IMR-90 (cell line): ENCODE measurements at regions not wholly inside any gene's neighbourhood (a gene's known extent, or its start where the extent isn't known, plus 50 kb on each side); places are given as distances from the start of the nearest gene placed in this dataset.

Experiments used
- ATAC-seq: fragments of 200-7000 bp; cut with Tn5 transposase; 2 replicates; pipeline ENCODE4 v1.9.1; 2020; ENCODE audit warnings: low read depth, mild to moderate bottlenecking, moderate library complexity
- BruUV-seq: library from RNA; stranded (reverse); fragments of 400-500 nt; replicated peaks from 2 replicates; lab custom pipeline; 2021; lab: Mats Ljungman, UMichigan
- CTCF ChIA-PET: fragments of 300-600 bp; formaldehyde crosslinking; extraction: SDS; loops from one replicate; lab custom pipeline; 2021; ENCODE audit warnings: antibody characterized with exemption; lab: Yijun Ruan, JAX
- POLR2A ChIA-PET: fragments of 300-600 bp; sonication (Branson Sonifier 250); formaldehyde crosslinking; loops from one replicate; lab custom pipeline; 2022; ENCODE audit warnings: antibody characterized with exemption; ENCODE audit not compliant: unreplicated experiment; lab: Charles Lee
- DNase-seq: peaks from one replicate; pipeline ENCODE4 v3.0.0; 2013
- H2AFZ ChIP-seq: replicated peaks from 2 replicates; pipeline ENCODE3; 2013; ENCODE audit warnings: low read length, mild to moderate bottlenecking; ENCODE audit not compliant: poor library complexity
- H2AK5ac ChIP-seq: 2 replicates; pipeline ENCODE4 v1.6.1; 2013; ENCODE audit warnings: low read depth, low read length, inconsistent platforms
- H2AK9ac ChIP-seq: replicated peaks from 2 replicates; pipeline ENCODE3; 2013; ENCODE audit warnings: mild to moderate bottlenecking, low read depth, low read length, moderate library complexity; ENCODE audit not compliant: poor library complexity
- H2BK120ac ChIP-seq: 2 replicates; pipeline ENCODE4 v1.6.1; 2013; ENCODE audit warnings: low read depth, low read length, inconsistent platforms
- H2BK15ac ChIP-seq: 3 replicates; pipeline ENCODE4 v1.6.1; 2013; ENCODE audit warnings: low read depth, low read length, inconsistent platforms
- H2BK20ac ChIP-seq: 2 replicates; pipeline ENCODE4 v1.6.1; 2013; ENCODE audit warnings: low read depth, mild to moderate bottlenecking, inconsistent platforms, low read length, moderate library complexity
- H2BK5ac ChIP-seq: 2 replicates; pipeline ENCODE4 v1.6.1; 2013; ENCODE audit warnings: mild to moderate bottlenecking, low read depth, low read length, inconsistent platforms; ENCODE audit not compliant: poor library complexity, severe bottlenecking
- H3K14ac ChIP-seq: replicated peaks from 2 replicates; pipeline ENCODE4 v1.6.1; 2013; ENCODE audit warnings: low read depth, low read length, inconsistent platforms
- H3K18ac ChIP-seq: 2 replicates; pipeline ENCODE4 v1.6.1; 2013; ENCODE audit warnings: low read depth, low read length, control low read depth
- H3K23ac ChIP-seq: 2 replicates; pipeline ENCODE4 v1.6.1; 2013; ENCODE audit warnings: low read depth, low read length, inconsistent platforms
- H3K27ac ChIP-seq: 2 replicates; pipeline ENCODE4 v1.5.1; 2013; ENCODE audit warnings: mild to moderate bottlenecking, control low read depth, low read length; ENCODE audit not compliant: insufficient read depth
- H3K27me3 ChIP-seq: 2 replicates; pipeline ENCODE4 v1.6.1; 2013; ENCODE audit warnings: low read length; ENCODE audit not compliant: control insufficient read depth, insufficient read depth
- H3K36me3 ChIP-seq: 2 replicates; pipeline ENCODE4 v1.6.1; 2013; ENCODE audit warnings: low read length, mixed read lengths; ENCODE audit not compliant: control insufficient read depth, insufficient read depth
- H3K4ac ChIP-seq: 2 replicates; pipeline ENCODE4 v1.6.1; 2013; ENCODE audit warnings: low read depth, low read length, inconsistent platforms
- H3K4me1 ChIP-seq: 2 replicates; pipeline ENCODE4 v1.6.1; 2013; ENCODE audit warnings: low read length, mixed read lengths; ENCODE audit not compliant: control insufficient read depth, insufficient read depth
- H3K4me2 ChIP-seq: 2 replicates; pipeline ENCODE4 v1.6.1; 2013; ENCODE audit warnings: low read depth, mild to moderate bottlenecking, control low read depth, low read length, moderate library complexity
- H3K4me3 ChIP-seq: 2 replicates; pipeline ENCODE4 v1.5.1; 2013; ENCODE audit warnings: low read depth, mild to moderate bottlenecking, control low read depth, low read length, moderate library complexity; ENCODE audit not compliant: insufficient read depth
- H3K56ac ChIP-seq: 2 replicates; pipeline ENCODE4 v1.6.1; 2013; ENCODE audit warnings: low read length, inconsistent platforms; ENCODE audit not compliant: insufficient read depth; ENCODE audit errors: extremely low read depth
- H3K79me1 ChIP-seq, 2 experiments: 2 replicates each; pipeline ENCODE4 v1.6.1; 2013; ENCODE audit warnings: low read length in 2 of 2, inconsistent platforms in 1 of 2, low read depth in 1 of 2
- H3K9ac ChIP-seq: 2 replicates; pipeline ENCODE4 v1.6.1; 2013; ENCODE audit warnings: low read depth, low read length, control low read depth
- H3K9me1 ChIP-seq: 2 replicates; pipeline ENCODE4 v1.6.1; 2013; ENCODE audit warnings: low read length, inconsistent platforms; ENCODE audit not compliant: insufficient read depth
- H3K9me3 ChIP-seq: 2 replicates; pipeline ENCODE4 v1.6.1; 2013; ENCODE audit warnings: low read length; ENCODE audit not compliant: control insufficient read depth, insufficient read depth
- H4K20me1 ChIP-seq: 2 replicates; pipeline ENCODE4 v1.6.1; 2013; ENCODE audit warnings: low read length, inconsistent platforms; ENCODE audit not compliant: insufficient read depth
- H4K5ac ChIP-seq: 2 replicates; pipeline ENCODE4 v1.6.1; 2013; ENCODE audit warnings: mild to moderate bottlenecking, low read depth, low read length, control low read depth
- H4K8ac ChIP-seq, 2 experiments: 2 replicates each; pipeline ENCODE4 v1.6.1; 2013; ENCODE audit warnings: low read depth in 2 of 2, low read length in 2 of 2, control low read depth in 1 of 2, inconsistent platforms in 1 of 2
- H4K91ac ChIP-seq: 2 replicates; pipeline ENCODE4 v1.6.1; 2013; ENCODE audit warnings: low read depth, low read length, inconsistent platforms; ENCODE audit not compliant: insufficient read depth
- BHLHE40 ChIP-seq: fragments of 150-350 bp; IDR thresholded peaks from 2 replicates; pipeline ENCODE4 v1.6.1; 2016; ENCODE audit warnings: mild to moderate bottlenecking, low read depth, low read length
- CEBPB ChIP-seq: IDR thresholded peaks from 2 replicates; pipeline ENCODE4 v1.6.1; 2012; ENCODE audit warnings: low read depth, low read length, improper control_type of control experiment
- CHD1 ChIP-seq: IDR thresholded peaks from 2 replicates; pipeline ENCODE4 v1.6.1; 2012; ENCODE audit warnings: low read depth, low read length, improper control_type of control experiment
- FOS ChIP-seq: fragments of 150-350 bp; IDR thresholded peaks from 2 replicates; pipeline ENCODE4 v1.6.1; 2016; ENCODE audit warnings: low read depth, low read length
- MAFK ChIP-seq: IDR thresholded peaks from 2 replicates; pipeline ENCODE4 v1.6.1; 2012; ENCODE audit warnings: low read depth, low read length, improper control_type of control experiment
- MAZ ChIP-seq: IDR thresholded peaks from 2 replicates; pipeline ENCODE4 v1.6.1; 2012; ENCODE audit warnings: low read depth, mild to moderate bottlenecking, low read length, improper control_type of control experiment, moderate library complexity, borderline replicate concordance
- MXI1 ChIP-seq: IDR thresholded peaks from 2 replicates; pipeline ENCODE4 v1.6.1; 2012; ENCODE audit warnings: low read depth, mild to moderate bottlenecking, low read length, moderate library complexity, borderline replicate concordance
- NFE2L2 ChIP-seq: fragments of 150-350 bp; IDR thresholded peaks from 2 replicates; pipeline ENCODE4 v1.6.1; 2016; ENCODE audit warnings: low read depth, mild to moderate bottlenecking, low read length
- POLR2A ChIP-seq: IDR thresholded peaks from 2 replicates; pipeline ENCODE4 v1.6.1; 2012; ENCODE audit warnings: mild to moderate bottlenecking, low read depth, low read length
- RAD21 ChIP-seq: IDR thresholded peaks from 2 replicates; pipeline ENCODE4 v1.6.1; 2012; ENCODE audit warnings: low read length, improper control_type of control experiment
- RCOR1 ChIP-seq: IDR thresholded peaks from 2 replicates; pipeline ENCODE4 v1.6.1; 2012; ENCODE audit warnings: mild to moderate bottlenecking, low read length, improper control_type of control experiment; ENCODE audit not compliant: insufficient replicate concordance
- RFX5 ChIP-seq: IDR thresholded peaks from 2 replicates; pipeline ENCODE4 v1.8.0; 2012; ENCODE audit warnings: low read depth, mild to moderate bottlenecking, low read length, moderate library complexity
- SMC3 ChIP-seq: fragments of 150-350 bp; IDR thresholded peaks from 2 replicates; pipeline ENCODE4 v1.6.1; 2016; ENCODE audit warnings: low read depth, mild to moderate bottlenecking, antibody characterized with exemption, low read length, moderate library complexity
- dilution Hi-C: fragments of 300-500 bp; cut with HindIII; formaldehyde crosslinking; loops from one replicate; pipeline ENCODE4 v1.14.3; 2018; ENCODE audit warnings: low sequenced_read_pairs; ENCODE audit not compliant: unreplicated experiment
- in situ Hi-C: fragments of 300-500 bp; cut with MboI; formaldehyde crosslinking; loops from 3 replicates; pipeline ENCODE4 v1.14.3; 2019; ENCODE audit warnings: low sequenced_read_pairs, inconsistent platforms, mixed read lengths
- intact Hi-C: fragments of 100-400 bp; cut with micrococcal nuclease; formaldehyde crosslinking; loops from 2 replicates; pipeline ENCODE4 v1.10.0; 2022
- TF ChIP-seq, protein P1 (sequence below): fragments of 150-350 bp; IDR thresholded peaks from 2 replicates; pipeline ENCODE4 v1.6.1; 2016; ENCODE audit warnings: low read depth, mild to moderate bottlenecking, low read length, moderate library complexity, borderline replicate concordance
- TF ChIP-seq, protein P2 (sequence below): fragments of 150-350 bp; IDR thresholded peaks from 2 replicates; pipeline ENCODE4 v1.6.1; 2017; ENCODE audit warnings: mild to moderate bottlenecking, antibody characterized with exemption, low read length, low read depth
- TF ChIP-seq, protein P3 (sequence below): conservative IDR thresholded peaks from 2 replicates; pipeline ENCODE4 v1.5.1; 2012; ENCODE audit warnings: mild to moderate bottlenecking, low read depth, low read length, improper control_type of control experiment

DNA sequence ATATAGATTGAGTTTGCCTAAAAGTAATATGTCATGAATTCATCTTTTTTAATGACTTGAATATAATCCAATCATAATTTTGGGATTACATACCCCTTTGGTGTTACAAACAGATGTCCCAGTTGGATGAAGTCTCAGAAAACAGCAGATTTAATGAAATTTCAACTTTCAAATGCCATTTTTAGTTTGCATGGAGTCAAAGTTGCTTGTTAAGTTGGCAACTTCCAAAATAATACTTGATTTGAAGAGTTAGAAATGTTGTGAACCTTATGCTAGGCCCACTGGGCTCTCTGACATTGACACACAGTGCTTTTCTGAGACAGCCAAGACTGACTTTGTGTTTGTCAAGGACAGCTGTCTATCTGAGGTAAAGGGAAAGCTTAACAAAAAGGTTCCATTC lies 248.1 kb downstream of the KIF20B start:
- no peak overlapping the region for H4K8ac ChIP-seq
- ChIA-PET CTCF (no interaction called here), POLR2A (no interaction called here)
- intact Hi-C loops (no loop called here), in situ Hi-C loops (no loop called here), dilution Hi-C loops (no loop called here)
- H2BK20ac ChIP-seq: no peak overlapping the region
- no peak overlapping the region for H2BK15ac ChIP-seq
- H3K18ac ChIP-seq: no peak overlapping the region
- H2BK120ac ChIP-seq: no peak overlapping the region
- no peak overlapping the region for H4K91ac ChIP-seq
- H2BK5ac ChIP-seq: no peak overlapping the region
- ATAC-seq (no peak), DNase-seq (no peak)
- no peak overlapping the region for H4K5ac ChIP-seq
- H3K36me3 ChIP-seq: no peaks in the 10 kb centered on the region
- H3K4me3 ChIP-seq: no peak overlapping the region
- no peaks in the 10 kb centered on the region for H3K27me3 ChIP-seq
- H3K14ac ChIP-seq: no peak overlapping the region
- H2AFZ ChIP-seq: no peak overlapping the region
- H3K4me1 ChIP-seq: no peaks in the 10 kb centered on the region
- no peak overlapping the region for H3K9ac ChIP-seq
- H3K4me2 ChIP-seq: no peak overlapping the region
- H3K27ac ChIP-seq: no peak overlapping the region
- no peaks in the 10 kb centered on the region for H4K20me1 ChIP-seq
- H3K4ac ChIP-seq: no peak overlapping the region
- H2AK5ac ChIP-seq: no peak overlapping the region
- no peak overlapping the region for H3K56ac ChIP-seq
- H3K23ac ChIP-seq: no peak overlapping the region
- no peaks in the 10 kb centered on the region for H3K79me1 ChIP-seq
- no TSS peak for BruUV-seq
- TF ChIP-seq MXI1 (no peak), NFE2L2 (no peak), SMC3 (no peak), FOS (no peak), RAD21 (no peak), BHLHE40 (no peak), MAZ (no peak), CHD1 (no peak), RFX5 (no peak), POLR2A (no peak), CEBPB (no peak), RCOR1 (no peak), MAFK (no peak)
- TF ChIP-seq, protein P1, sequence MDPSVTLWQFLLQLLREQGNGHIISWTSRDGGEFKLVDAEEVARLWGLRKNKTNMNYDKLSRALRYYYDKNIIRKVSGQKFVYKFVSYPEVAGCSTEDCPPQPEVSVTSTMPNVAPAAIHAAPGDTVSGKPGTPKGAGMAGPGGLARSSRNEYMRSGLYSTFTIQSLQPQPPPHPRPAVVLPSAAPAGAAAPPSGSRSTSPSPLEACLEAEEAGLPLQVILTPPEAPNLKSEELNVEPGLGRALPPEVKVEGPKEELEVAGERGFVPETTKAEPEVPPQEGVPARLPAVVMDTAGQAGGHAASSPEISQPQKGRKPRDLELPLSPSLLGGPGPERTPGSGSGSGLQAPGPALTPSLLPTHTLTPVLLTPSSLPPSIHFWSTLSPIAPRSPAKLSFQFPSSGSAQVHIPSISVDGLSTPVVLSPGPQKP: no peak
- TF ChIP-seq, protein P2, sequence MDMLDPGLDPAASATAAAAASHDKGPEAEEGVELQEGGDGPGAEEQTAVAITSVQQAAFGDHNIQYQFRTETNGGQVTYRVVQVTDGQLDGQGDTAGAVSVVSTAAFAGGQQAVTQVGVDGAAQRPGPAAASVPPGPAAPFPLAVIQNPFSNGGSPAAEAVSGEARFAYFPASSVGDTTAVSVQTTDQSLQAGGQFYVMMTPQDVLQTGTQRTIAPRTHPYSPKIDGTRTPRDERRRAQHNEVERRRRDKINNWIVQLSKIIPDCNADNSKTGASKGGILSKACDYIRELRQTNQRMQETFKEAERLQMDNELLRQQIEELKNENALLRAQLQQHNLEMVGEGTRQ: no peak
- TF ChIP-seq, protein P3, sequence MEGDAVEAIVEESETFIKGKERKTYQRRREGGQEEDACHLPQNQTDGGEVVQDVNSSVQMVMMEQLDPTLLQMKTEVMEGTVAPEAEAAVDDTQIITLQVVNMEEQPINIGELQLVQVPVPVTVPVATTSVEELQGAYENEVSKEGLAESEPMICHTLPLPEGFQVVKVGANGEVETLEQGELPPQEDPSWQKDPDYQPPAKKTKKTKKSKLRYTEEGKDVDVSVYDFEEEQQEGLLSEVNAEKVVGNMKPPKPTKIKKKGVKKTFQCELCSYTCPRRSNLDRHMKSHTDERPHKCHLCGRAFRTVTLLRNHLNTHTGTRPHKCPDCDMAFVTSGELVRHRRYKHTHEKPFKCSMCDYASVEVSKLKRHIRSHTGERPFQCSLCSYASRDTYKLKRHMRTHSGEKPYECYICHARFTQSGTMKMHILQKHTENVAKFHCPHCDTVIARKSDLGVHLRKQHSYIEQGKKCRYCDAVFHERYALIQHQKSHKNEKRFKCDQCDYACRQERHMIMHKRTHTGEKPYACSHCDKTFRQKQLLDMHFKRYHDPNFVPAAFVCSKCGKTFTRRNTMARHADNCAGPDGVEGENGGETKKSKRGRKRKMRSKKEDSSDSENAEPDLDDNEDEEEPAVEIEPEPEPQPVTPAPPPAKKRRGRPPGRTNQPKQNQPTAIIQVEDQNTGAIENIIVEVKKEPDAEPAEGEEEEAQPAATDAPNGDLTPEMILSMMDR: no peak
- H3K9me1 ChIP-seq: no peaks in the 10 kb centered on the region
- H2AK9ac ChIP-seq: no peak overlapping the region
- no peaks in the 10 kb centered on the region for H3K9me3 ChIP-seq
